ENCODE measurements at regions not wholly inside any gene's neighbourhood (a gene's known extent, or its start where the extent isn't known, plus 50 kb on each side); places are given as distances from the start of the nearest gene placed in this dataset.

- Histone ChIP-seq H3K36me3 (ENCODE audit: insufficient read depth) (no peaks in the 10 kb centered on the region), H3K9ac (no peak overlapping the region), H3K4me3 (IDR thresholded peaks at IDR 0.05; ENCODE audit: insufficient read depth, low read depth, low read length) (no peak overlapping the region), H3K27ac (no peak overlapping the region), H2AFZ (ENCODE audit: low read depth) (no peak overlapping the region), H3K4me1 (ENCODE audit: low read depth, poor library complexity, severe bottlenecking) (no peaks in the 10 kb centered on the region), H4K20me1 (ENCODE audit: insufficient read depth) (no peaks in the 10 kb centered on the region), H3K27me3 (ENCODE audit: insufficient read depth, low read depth) (no peaks in the 10 kb centered on the region; the same call in 1 of the 2 replicates), H3K4me2 (no peak overlapping the region), H3K79me2 (ENCODE audit: insufficient read depth, low read depth) (no peaks in the 10 kb centered on the region)
- TF ChIP-seq CTCF (conservative IDR thresholded peaks at IDR 0.05; ENCODE audit: low read depth, low read length): no peak
Observed at GRCh38 chr6:41449399-41450245, 96.6 kb upstream of the FOXP4 start.

DNA sequence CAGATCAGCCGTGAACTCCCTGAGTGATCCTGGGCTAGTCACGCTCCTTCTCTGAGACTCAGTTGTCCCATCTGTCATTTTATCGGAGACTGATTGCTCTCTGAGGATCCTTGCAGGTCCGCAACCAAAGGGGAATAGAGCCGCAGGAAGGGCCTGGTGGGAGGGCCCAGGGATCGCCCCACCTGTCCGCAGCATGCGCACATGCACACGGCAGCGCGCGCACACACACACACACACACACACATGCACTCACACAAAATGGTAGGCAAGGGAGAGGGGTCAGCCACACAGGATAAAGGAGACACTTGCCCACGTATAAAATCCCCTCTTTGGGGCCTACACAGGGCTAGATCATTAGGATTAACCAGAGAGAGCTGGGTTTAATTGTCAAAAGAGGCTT is 95.6 kb upstream of the FOXP4 start:
- Histone ChIP-seq H2AFZ (ENCODE audit: low read depth) (no peak overlapping the region), H3K9ac (no peak overlapping the region), H3K4me1 (ENCODE audit: low read depth, poor library complexity, severe bottlenecking) (no peaks in the 10 kb centered on the region), H3K4me2 (no peak overlapping the region), H3K36me3 (ENCODE audit: insufficient read depth) (no peaks in the 10 kb centered on the region), H3K79me2 (ENCODE audit: insufficient read depth, low read depth) (no peaks in the 10 kb centered on the region), H3K27ac (no peak overlapping the region), H4K20me1 (ENCODE audit: insufficient read depth) (no peaks in the 10 kb centered on the region), H3K4me3 (IDR thresholded peaks at IDR 0.05; ENCODE audit: insufficient read depth, low read depth, low read length) (no peak overlapping the region), H3K27me3 (ENCODE audit: insufficient read depth, low read depth) (no peaks in the 10 kb centered on the region; the same call in 1 of the 2 replicates)
- TF ChIP-seq CTCF (conservative IDR thresholded peaks at IDR 0.05; ENCODE audit: low read depth, low read length): no peak

- no peak overlapping the region for H3K9ac ChIP-seq
- no peaks in the 10 kb centered on the region for H4K20me1 ChIP-seq (ENCODE audit: insufficient read depth)
- H2AFZ ChIP-seq (ENCODE audit: low read depth): no peak overlapping the region
- no peak overlapping the region for H3K4me3 ChIP-seq (IDR thresholded peaks at IDR 0.05; ENCODE audit: insufficient read depth, low read depth, low read length)
- no peaks in the 10 kb centered on the region for H3K36me3 ChIP-seq (ENCODE audit: insufficient read depth)
- H3K79me2 ChIP-seq (ENCODE audit: insufficient read depth, low read depth): no peaks in the 10 kb centered on the region
- H3K27ac ChIP-seq: no peak overlapping the region
- no peak for TF ChIP-seq CTCF (conservative IDR thresholded peaks at IDR 0.05; ENCODE audit: low read depth, low read length)
- no peaks in the 10 kb centered on the region for H3K4me1 ChIP-seq (ENCODE audit: low read depth, poor library complexity, severe bottlenecking)
- H3K4me2 ChIP-seq: no peak overlapping the region
- H3K27me3 ChIP-seq (ENCODE audit: insufficient read depth, low read depth): no peaks in the 10 kb centered on the region; the same call in 1 of the 2 replicates
Observed at GRCh38 chr6:41451039-41451438, 95.1 kb upstream of the FOXP4 start.

DNA sequence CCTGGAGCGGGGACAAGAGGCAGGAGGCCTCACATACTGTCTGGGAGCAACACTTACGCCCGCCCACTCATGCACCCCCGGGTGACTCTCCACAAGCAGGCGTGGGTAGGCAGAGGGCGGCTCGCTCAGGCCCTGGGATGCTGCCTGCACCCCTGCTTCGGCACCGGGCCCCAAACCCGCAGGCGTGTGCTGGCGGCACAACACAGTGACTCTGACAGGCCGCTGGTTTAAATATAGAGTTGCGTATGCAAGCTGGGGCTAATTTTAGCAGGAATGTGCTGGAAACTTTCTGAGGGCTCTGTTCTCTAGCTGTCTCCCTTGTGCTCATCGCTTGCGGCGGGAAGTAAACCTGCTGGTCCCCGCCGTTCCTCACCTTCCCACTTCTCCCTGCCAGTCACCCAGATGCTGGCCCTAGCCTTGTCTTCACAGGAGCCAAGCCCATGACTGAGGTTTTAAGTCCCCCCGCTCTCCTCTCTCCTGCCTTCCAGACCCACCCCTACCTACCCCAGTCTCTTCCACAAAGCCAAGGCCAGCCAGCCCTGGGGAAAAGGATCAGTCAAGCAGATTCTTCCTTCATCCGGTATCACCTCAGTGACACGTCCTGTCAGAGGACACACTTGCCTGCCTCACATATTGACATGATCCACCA is 94.5 kb upstream of the FOXP4 start:
- no peak for TF ChIP-seq CTCF (conservative IDR thresholded peaks at IDR 0.05; ENCODE audit: low read depth, low read length)
- H3K27me3 ChIP-seq (ENCODE audit: insufficient read depth, low read depth): no peaks in the 10 kb centered on the region; the same call in 1 of the 2 replicates

More for the DNA sequence above, 94.5 kb upstream of the FOXP4 start:
- Histone ChIP-seq H3K9ac (no peak overlapping the region), H3K27ac (no peak overlapping the region), H3K79me2 (ENCODE audit: insufficient read depth, low read depth) (no peaks in the 10 kb centered on the region), H2AFZ (ENCODE audit: low read depth) (no peak overlapping the region), H3K4me2 (no peak overlapping the region), H3K4me1 (ENCODE audit: low read depth, poor library complexity, severe bottlenecking) (no peaks in the 10 kb centered on the region), H3K36me3 (ENCODE audit: insufficient read depth) (no peaks in the 10 kb centered on the region), H4K20me1 (ENCODE audit: insufficient read depth) (no peaks in the 10 kb centered on the region), H3K4me3 (IDR thresholded peaks at IDR 0.05; ENCODE audit: insufficient read depth, low read depth, low read length) (no peak overlapping the region)
